Hepatic stellate cell (primary cell): ENCODE measurements at regions not wholly inside any gene's neighbourhood (a gene's known extent, or its start where the extent isn't known, plus 50 kb on each side); places are given as distances from the start of the nearest gene placed in this dataset.

ENCODE experiments used
- DNase-seq: peaks from one replicate; pipeline ENCODE4 v3.0.0; 2011; ENCODE audit warnings: low spot score

- no peak for DNase-seq
Observed at GRCh38 chr13:105979131-105980011, 556.1 kb downstream of the EFNB2 start.

GRCh38 chr13:105974380-105974779, 561.1 kb downstream of the EFNB2 start:
- no peak for DNase-seq

GRCh38 chr13:105972811-105973590, 562.5 kb downstream of the EFNB2 start:
- DNase-seq = no peak

GRCh38 chr13:105972306-105972721, 563.1 kb downstream of the EFNB2 start:
- DNase-seq = no peak

GRCh38 chr13:105971738-105972137, 563.7 kb downstream of the EFNB2 start:
- DNase-seq = no peak

- DNase-seq = no peak
Observed at GRCh38 chr13:105971312-105971711, 564.1 kb downstream of the EFNB2 start.

- no peak for DNase-seq
Observed at GRCh38 chr13:105969761-105970160, 565.7 kb downstream of the EFNB2 start.

GRCh38 chr13:105965910-105966309, 569.6 kb downstream of the EFNB2 start:
- no peak for DNase-seq

- DNase-seq = no peak
Observed at GRCh38 chr13:105962080-105962479, 573.4 kb downstream of the EFNB2 start.

GRCh38 chr13:105961438-105961837, 574.0 kb downstream of the EFNB2 start:
- DNase-seq = no peak

GRCh38 chr13:105960326-105960725, 575.1 kb downstream of the EFNB2 start:
- DNase-seq = no peak

- no peak for DNase-seq
Observed at GRCh38 chr13:105959876-105960275, 575.6 kb downstream of the EFNB2 start.

- no peak for DNase-seq
Observed at GRCh38 chr13:105957769-105958438, 577.6 kb downstream of the EFNB2 start.

GRCh38 chr13:105956921-105957320, 578.5 kb downstream of the EFNB2 start:
- DNase-seq = no peak

- DNase-seq = no peak
Observed at GRCh38 chr13:105952973-105953290, 582.5 kb downstream of the EFNB2 start.

GRCh38 chr13:105952233-105952972, 583.1 kb downstream of the EFNB2 start:
- no peak for DNase-seq

GRCh38 chr13:105948143-105948542, 587.3 kb downstream of the EFNB2 start:
- DNase-seq = no peak

GRCh38 chr13:105940882-105941281, 594.6 kb downstream of the EFNB2 start:
- no peak for DNase-seq

- DNase-seq = no peak
Observed at GRCh38 chr13:105937451-105937850, 598.0 kb downstream of the EFNB2 start.

GRCh38 chr13:105936816-105937215, 598.6 kb downstream of the EFNB2 start:
- no peak for DNase-seq

GRCh38 chr13:105929505-105929904, 606.0 kb downstream of the EFNB2 start:
- no peak for DNase-seq

GRCh38 chr13:105928901-105929300, 606.6 kb downstream of the EFNB2 start:
- DNase-seq = no peak
